HepG2 (cell line): ENCODE measurements at regions not wholly inside any gene's neighbourhood (a gene's known extent, or its start where the extent isn't known, plus 50 kb on each side); places are given as distances from the start of the nearest gene placed in this dataset.

Experiments used
- ATAC-seq: fragments of 200-7000 bp; cut with Tn5 transposase; 3 replicates; pipeline ENCODE4 v1.9.1; 2020; ENCODE audit warnings: mild to moderate bottlenecking, moderate library complexity
- BruUV-seq: library from RNA; stranded (reverse); fragments of 400-500 nt; replicated peaks from 2 replicates; lab custom pipeline; 2021; lab: Mats Ljungman, UMichigan
- CTCF ChIA-PET: fragments of 300-600 bp; formaldehyde crosslinking; extraction: SDS; loops from one replicate; lab custom pipeline; 2021; ENCODE audit warnings: low total read pairs, inconsistent platforms, low intra/inter-chr PET ratio; lab: Yijun Ruan, JAX
- POLR2A ChIA-PET: fragments of 350-600 bp; sonication (Branson Sonifier 250); formaldehyde crosslinking; loops from one replicate; lab custom pipeline; 2020; ENCODE audit warnings: antibody characterized with exemption, inconsistent platforms; lab: Yijun Ruan, JAX
- DNase-seq: peaks from one replicate; pipeline ENCODE4 v3.0.0-alpha.2; 2015; ENCODE audit warnings: low spot score
- FAIRE-seq: peaks from 3 replicates; lab custom pipeline; 2011; peaks lifted over from hg19 to GRCh38; lab: Jason Lieb, UNC
- H2AFZ ChIP-seq: one replicate; pipeline ENCODE4 v1.6.1; 2011; ENCODE audit warnings: low read length, inconsistent platforms
- H3K27ac ChIP-seq: fragments of 300-600 bp; 3 replicates; pipeline ENCODE4 v1.8.0; 2011; ENCODE audit warnings: mixed run types, mild to moderate bottlenecking, mixed read lengths, low read length, inconsistent platforms; ENCODE audit not compliant: insufficient read depth; ENCODE audit errors: extremely low read length
- H3K27me3 ChIP-seq, 2 experiments: fragments of 200-600 bp in 1 of 2; 2 replicates in 1 of 2; 3 replicates in 1 of 2; pipeline versions ENCODE4 v1.6.0 to v1.8.0; 2011; ENCODE audit warnings: low read length in 2 of 2, mild to moderate bottlenecking in 2 of 2, moderate library complexity in 2 of 2, inconsistent platforms in 1 of 2; ENCODE audit not compliant: insufficient read depth in 2 of 2, control insufficient read depth in 1 of 2
- H3K36me3 ChIP-seq, 2 experiments: fragments of 200-600 bp in 1 of 2; replicated peaks in 1 of 2; 2 replicates in 1 of 2; 3 replicates in 1 of 2; pipeline versions ENCODE4 v1.5.1 to v1.8.0; 2011; ENCODE audit warnings: low read length in 2 of 2, inconsistent platforms in 1 of 2; ENCODE audit not compliant: insufficient read depth in 2 of 2, control insufficient read depth in 1 of 2
- H3K4me1 ChIP-seq: 2 replicates; pipeline ENCODE4 v1.5.1; 2012; ENCODE audit warnings: low read length, inconsistent platforms; ENCODE audit not compliant: insufficient read depth
- H3K4me2 ChIP-seq: 2 replicates; pipeline ENCODE4 v1.6.0; 2011; ENCODE audit warnings: low read depth, low read length, inconsistent platforms
- H3K4me3 ChIP-seq, 3 experiments: fragments of 200-600 bp in 1 of 3; sonication (generic), shearing (Covaris generic) in 1 of 3; replicated peaks in 1 of 3; 2 replicates each; pipeline ENCODE4 v1.5.1; 2011 to 2016; ENCODE audit warnings: low read length in 3 of 3, inconsistent platforms in 2 of 3, low read depth in 2 of 3, mild to moderate bottlenecking in 2 of 3, control low read depth in 1 of 3, mixed read lengths in 1 of 3; ENCODE audit not compliant: insufficient read depth in 1 of 3
- H3K79me2 ChIP-seq: one replicate; pipeline ENCODE4 v1.6.1; 2011; ENCODE audit warnings: low read length, inconsistent platforms; ENCODE audit not compliant: insufficient read depth
- H3K9ac ChIP-seq: 2 replicates; pipeline ENCODE4 v1.6.0; 2011; ENCODE audit warnings: mild to moderate bottlenecking, low read depth, low read length, inconsistent platforms; ENCODE audit not compliant: insufficient read depth
- H3K9me3 ChIP-seq: 2 replicates; pipeline ENCODE4 v1.5.1; 2012; ENCODE audit warnings: mild to moderate bottlenecking, low read length
- H4K20me1 ChIP-seq: 2 replicates; pipeline ENCODE4 v1.6.0; 2011; ENCODE audit warnings: inconsistent platforms, mild to moderate bottlenecking, low read length, moderate library complexity; ENCODE audit not compliant: insufficient read depth
- ETV5 ChIP-seq: IDR thresholded peaks from 2 replicates; pipeline ENCODE4 v1.6.1; 2018; ENCODE audit warnings: missing biosample characterization, missing genetic modification reagents, inconsistent platforms, borderline replicate concordance
- JUND ChIP-seq: sonication (generic); formaldehyde crosslinking; IDR thresholded peaks from 2 replicates; pipeline ENCODE4 v1.8.0; 2022; ENCODE audit warnings: mild to moderate bottlenecking, missing genetic modification reagents
- PRPF4 ChIP-seq: fragments of 200-400 bp; formaldehyde crosslinking; IDR thresholded peaks from 2 replicates; pipeline ENCODE4 v1.6.1; 2016; ENCODE audit warnings: low read length, low read depth; ENCODE audit not compliant: poor library complexity, severe bottlenecking
- SCMH1 ChIP-seq: sonication (generic); formaldehyde crosslinking; IDR thresholded peaks from 2 replicates; pipeline ENCODE4 v1.9.0; 2021; ENCODE audit warnings: missing genetic modification reagents, mild to moderate bottlenecking, borderline replicate concordance
- ZNF17 ChIP-seq: sonication (generic); formaldehyde crosslinking; IDR thresholded peaks from 2 replicates; pipeline ENCODE4 v1.5.0; 2020; ENCODE audit warnings: mild to moderate bottlenecking, missing genetic modification reagents
- ZNF556 ChIP-seq: sonication (generic); formaldehyde crosslinking; IDR thresholded peaks from 2 replicates; pipeline ENCODE4 v1.4.0; 2020; ENCODE audit warnings: mild to moderate bottlenecking, missing genetic modification reagents, borderline replicate concordance
- ZNF747 ChIP-seq: sonication (generic); formaldehyde crosslinking; IDR thresholded peaks from 2 replicates; pipeline ENCODE4 v1.8.1; 2023; ENCODE audit warnings: missing genetic modification reagents, mild to moderate bottlenecking, borderline replicate concordance
- WGBS: methylation state at CpG from one replicate; pipeline ENCODE4 v1.1.6; 2017; ENCODE audit warnings: low lambda C conversion rate; 5-methylcytosine and 5-hydroxymethylcytosine counted together
- in situ Hi-C: cut with HindIII; loops from 2 replicates; pipeline ENCODE4 v1.10.0; 2017; ENCODE audit warnings: low pct_unique_long_range_greater_than_20kb; ENCODE audit not compliant: extremely low pct_ligation_motif_present
- intact Hi-C: fragments of 100-400 bp; cut with micrococcal nuclease; formaldehyde crosslinking; loops from one replicate; pipeline ENCODE4 v1.10.0; 2022; ENCODE audit not compliant: unreplicated experiment
- TF ChIP-seq, protein P1 (sequence below): sonication (generic); formaldehyde crosslinking; IDR thresholded peaks from 2 replicates; pipeline ENCODE4 v1.4.0; 2020; ENCODE audit warnings: missing genetic modification reagents

DNA sequence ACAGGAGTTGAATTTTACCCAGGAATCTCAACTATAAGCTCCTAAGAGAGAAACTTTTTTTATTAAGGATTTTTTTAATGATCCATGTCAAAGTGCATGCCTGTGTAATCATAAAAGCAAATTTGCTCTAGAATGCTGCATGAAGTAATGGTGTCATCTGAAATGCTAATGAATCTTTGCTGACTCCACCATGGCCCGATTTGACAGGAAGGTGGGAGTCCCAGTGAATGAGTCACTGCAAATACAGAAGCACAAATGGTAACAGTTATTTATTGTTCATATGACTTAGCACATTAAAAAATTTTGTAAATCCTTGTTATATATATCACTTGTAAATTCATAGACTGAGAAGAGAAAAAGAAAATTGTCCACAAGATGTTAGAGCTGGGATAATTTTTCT is 341.3 kb downstream of the RASEF start:
- ChIA-PET CTCF (no interaction called here), POLR2A (no interaction called here)
- H3K9ac ChIP-seq, result no peak overlapping the region
- H3K4me1 ChIP-seq, result no peaks in the 10 kb centered on the region
- TF ChIP-seq JUND (CRISPR knock-in tag) (no peak), SCMH1 (no peak), ZNF556 (no peak)
- TF ChIP-seq, protein P1, sequence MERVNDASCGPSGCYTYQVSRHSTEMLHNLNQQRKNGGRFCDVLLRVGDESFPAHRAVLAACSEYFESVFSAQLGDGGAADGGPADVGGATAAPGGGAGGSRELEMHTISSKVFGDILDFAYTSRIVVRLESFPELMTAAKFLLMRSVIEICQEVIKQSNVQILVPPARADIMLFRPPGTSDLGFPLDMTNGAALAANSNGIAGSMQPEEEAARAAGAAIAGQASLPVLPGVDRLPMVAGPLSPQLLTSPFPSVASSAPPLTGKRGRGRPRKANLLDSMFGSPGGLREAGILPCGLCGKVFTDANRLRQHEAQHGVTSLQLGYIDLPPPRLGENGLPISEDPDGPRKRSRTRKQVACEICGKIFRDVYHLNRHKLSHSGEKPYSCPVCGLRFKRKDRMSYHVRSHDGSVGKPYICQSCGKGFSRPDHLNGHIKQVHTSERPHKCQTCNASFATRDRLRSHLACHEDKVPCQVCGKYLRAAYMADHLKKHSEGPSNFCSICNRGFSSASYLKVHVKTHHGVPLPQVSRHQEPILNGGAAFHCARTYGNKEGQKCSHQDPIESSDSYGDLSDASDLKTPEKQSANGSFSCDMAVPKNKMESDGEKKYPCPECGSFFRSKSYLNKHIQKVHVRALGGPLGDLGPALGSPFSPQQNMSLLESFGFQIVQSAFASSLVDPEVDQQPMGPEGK, result no peak
- BruUV-seq, result no TSS peak
- H3K4me3 ChIP-seq, result no peak overlapping the region
- 0% methylated on average over 1 of the region's 1 CpG for WGBS
- H3K27ac ChIP-seq, result no peak overlapping the region
- H3K36me3 ChIP-seq, result no peaks in the 10 kb centered on the region
- intact Hi-C loops, result no loop called here
- ATAC-seq (no peak), DNase-seq (no peak), FAIRE-seq (no peak)
- H3K9me3 ChIP-seq, result no peaks in the 10 kb centered on the region
- no peak overlapping the region for H3K4me2 ChIP-seq
- H3K27me3 ChIP-seq, result no peaks in the 10 kb centered on the region
- no peaks in the 10 kb centered on the region for H3K79me2 ChIP-seq
- H2AFZ ChIP-seq, result no peak overlapping the region
- in situ Hi-C loops, result no loop called here
- H4K20me1 ChIP-seq, result no peaks in the 10 kb centered on the region

DNA sequence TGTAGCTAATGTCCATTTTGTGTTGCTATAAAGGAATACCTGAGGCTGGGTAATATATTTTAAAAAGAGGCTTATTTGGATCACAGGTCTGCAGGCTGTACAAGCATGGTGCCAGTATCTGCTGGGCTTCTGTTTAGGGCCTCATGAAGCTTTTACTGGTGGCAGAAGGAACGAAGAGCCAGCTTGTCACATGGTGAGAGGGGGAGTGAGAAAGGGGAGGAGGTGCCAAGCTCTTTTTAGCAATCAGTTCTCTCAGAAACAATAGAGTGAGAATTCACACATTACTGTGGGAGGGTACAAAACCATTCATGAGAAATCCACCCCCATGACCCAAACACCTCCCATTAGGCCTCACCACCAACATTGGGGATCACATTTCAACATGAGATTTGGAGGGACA is 340.9 kb downstream of the RASEF start:
- no peak overlapping the region for H3K27ac ChIP-seq
- H3K36me3 ChIP-seq, result no peaks in the 10 kb centered on the region
- H3K9ac ChIP-seq, result no peak overlapping the region
- H3K4me1 ChIP-seq, result no peaks in the 10 kb centered on the region
- no TSS peak for BruUV-seq
- in situ Hi-C loops (no loop called here), intact Hi-C loops (no loop called here)
- FAIRE-seq (no peak), DNase-seq (no peak), ATAC-seq (no peak)
- POLR2A ChIA-PET, result no interaction called here
- CTCF ChIA-PET, result no interaction called here
- H3K4me3 ChIP-seq, result no peak overlapping the region
- H3K4me2 ChIP-seq, result no peak overlapping the region
- H4K20me1 ChIP-seq, result no peaks in the 10 kb centered on the region
- 0% methylated on average over 1 of the region's 1 CpG for WGBS
- H3K27me3 ChIP-seq, result no peaks in the 10 kb centered on the region
- TF ChIP-seq ZNF747 (CRISPR knock-in tag), result no peak
- no peak for TF ChIP-seq ETV5 (CRISPR knock-in tag)
- TF ChIP-seq ZNF17, result no peak
- TF ChIP-seq PRPF4, result no peak
- TF ChIP-seq, all 625 proteins: peak for 0
- Histone ChIP-seq H3K9me3 (no peaks in the 10 kb centered on the region), H2AFZ (no peak overlapping the region), H3K79me2 (no peaks in the 10 kb centered on the region)
